SW 1271 (cell line): ENCODE measurements at regions not wholly inside any gene's neighbourhood (a gene's known extent, or its start where the extent isn't known, plus 50 kb on each side); places are given as distances from the start of the nearest gene placed in this dataset.
"Not testable (repeated sequence)": the region's sequence is repeated elsewhere in the genome, so short reads cannot be mapped to it uniquely, and the experiment has no call there.

Source experiments
- DNase-seq, 2 experiments: peaks; one replicate each; lab custom pipeline; 2025; lab: John Stamatoyannopoulos, UW

DNA sequence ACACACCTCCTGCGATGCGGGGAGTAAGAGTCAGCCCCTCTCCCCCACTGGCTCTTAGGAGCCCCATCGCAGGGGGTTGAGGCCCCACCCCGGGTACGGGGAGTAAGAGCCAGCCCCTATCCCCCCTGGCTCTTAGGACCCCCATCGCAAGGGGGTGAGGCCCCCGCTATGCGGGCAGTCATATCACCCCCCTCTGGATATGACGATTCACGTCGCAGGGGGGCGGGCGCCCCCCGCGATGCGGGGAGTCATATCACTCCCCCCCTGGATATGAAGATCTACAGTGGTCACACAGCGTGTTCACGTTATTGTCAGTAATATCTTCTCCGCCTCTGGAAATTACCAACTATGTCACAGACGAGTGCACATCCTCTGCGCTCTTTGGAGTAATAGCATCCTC is 61.1 kb downstream of the DEFB131A start:
- DNase-seq, result not testable (repeated sequence)

DNA sequence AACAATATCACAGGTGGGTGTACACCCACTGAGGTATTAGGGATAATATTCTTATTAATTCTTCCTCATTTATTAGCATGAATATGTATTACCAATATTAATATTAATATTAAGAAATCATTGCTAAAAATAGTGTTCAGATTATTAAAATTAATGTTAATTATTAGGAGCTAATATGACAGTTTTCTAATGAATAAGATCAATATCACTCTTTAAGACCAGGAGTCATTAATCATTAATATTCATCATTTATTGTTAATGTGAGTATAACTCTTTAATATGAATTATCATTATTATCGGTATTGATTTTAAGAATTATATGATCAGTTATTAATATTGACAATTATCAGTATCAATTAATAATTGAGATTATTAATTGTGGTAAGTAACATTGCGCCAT is 62.5 kb downstream of the DEFB131A start:
- DNase-seq, result not testable (repeated sequence)

DNA sequence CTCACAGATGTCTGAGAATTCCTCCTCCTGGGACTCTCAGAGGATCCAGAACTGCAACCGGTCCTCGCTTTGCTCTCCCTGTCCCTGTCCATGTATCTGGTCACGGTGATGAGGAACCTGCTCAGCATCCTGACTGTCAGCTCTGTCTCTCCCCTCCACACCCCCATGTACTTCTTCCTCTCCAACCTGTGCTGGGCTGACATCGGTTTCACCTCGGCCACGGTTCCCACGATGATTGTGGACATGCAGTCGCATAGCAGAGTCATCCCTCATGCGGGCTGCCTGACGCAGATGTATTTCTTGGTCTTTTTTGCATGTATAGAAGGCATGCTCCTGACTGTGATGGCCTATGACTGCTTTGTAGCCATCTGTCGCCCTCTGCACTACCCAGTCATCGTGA is 68.7 kb downstream of the DEFB131A start:
- not testable (repeated sequence) for DNase-seq

DNA sequence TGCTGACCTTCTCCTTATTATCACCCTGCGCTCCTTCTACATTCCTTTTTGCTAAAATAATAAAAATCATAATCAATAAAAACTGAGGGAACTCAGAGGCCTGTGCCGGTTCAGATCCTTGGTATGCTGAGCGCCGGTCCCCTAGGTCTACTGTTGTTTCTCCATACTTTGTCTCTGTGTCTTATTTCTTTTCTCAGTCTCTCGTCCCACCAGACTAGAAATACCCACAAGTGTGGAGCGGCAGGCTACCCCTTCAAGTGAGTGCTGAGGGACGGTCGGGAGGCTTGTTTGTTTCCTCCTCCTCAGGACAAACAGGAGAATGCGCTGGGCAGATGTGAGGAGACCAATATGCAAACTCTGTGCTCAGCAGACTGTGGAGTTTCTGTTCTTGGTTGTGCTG is 75.4 kb downstream of the DEFB131A start:
- not testable (repeated sequence) for DNase-seq

DNA sequence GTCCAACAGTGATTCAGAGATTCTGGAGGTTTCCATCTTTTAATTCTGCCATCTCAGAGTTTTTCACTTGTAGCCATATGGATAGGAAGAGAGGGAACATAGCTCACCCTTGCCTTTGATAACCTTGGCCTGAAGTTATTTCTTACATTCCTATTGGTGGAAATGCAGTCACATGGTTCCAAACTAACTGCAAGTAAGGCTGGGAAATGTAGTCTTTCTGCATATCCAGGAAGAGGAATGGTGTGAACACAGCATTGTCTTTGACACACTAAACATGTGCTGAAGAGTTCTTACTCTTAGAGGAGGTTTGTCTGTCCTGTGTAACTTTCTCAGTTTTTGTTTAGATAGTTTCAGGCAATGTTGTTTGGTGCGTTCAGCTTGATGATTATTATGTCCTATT is 78.7 kb downstream of the DEFB131A start:
- not testable (repeated sequence) for DNase-seq

DNA sequence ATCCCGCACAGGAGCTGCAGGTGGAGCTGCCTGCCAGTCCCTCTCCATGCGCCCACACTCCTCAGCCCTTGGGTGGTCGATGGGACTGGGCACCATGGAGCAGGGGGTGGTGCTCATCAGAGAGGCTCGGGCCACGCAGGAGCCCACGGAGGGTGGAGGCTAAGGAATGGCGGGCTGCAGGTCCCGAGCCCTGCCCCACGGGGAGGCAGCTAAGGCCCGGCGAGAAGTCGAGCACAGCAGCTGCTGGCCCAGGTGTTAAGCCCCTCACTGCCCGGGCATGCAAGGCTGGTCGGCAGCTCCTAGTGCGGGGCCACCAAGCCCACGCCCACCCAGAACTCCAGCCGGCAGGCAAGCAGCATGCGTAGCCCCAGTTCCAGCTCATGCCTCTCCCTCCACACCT is 80.2 kb downstream of the DEFB131A start:
- not testable (repeated sequence) for DNase-seq

DNA sequence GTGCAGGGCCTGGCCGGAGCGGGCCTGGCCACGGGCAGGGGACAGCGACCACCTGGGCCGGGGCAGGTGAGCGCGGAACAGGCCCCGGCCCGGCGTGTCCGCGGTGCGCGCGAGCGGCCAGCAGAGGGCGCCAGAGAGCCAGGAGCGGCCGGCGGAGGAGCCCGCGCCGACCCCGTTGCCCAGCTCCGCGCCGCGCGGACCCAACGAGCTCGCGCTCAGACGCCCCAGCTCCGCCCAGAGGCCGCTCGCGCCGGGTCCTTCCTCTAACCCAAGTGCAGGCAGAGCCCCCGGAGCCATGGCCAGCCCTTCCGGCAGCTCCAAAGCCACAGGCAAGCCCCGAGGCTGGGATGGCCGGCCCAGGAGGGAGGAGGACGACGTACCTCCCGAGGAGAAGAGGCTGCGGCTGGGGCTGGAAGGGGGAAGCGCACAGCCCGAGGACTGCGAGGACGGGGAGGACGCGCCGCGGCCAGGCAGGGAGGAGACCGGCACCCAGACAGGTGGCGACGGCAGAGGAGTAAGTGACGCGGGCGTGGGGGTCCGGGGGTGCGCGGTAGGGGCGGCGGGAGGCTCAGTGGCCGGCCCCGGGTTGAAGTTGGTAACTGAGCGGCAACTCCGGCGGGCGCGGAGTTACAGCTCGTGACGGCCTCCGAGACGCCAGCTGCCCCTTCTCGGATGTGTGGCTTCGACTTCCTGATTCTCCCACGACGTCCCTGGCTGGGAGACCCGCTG is 88.1 kb downstream of the DEFB131A start:
- peak; percentile 6 to 27 for DNase-seq

DNA sequence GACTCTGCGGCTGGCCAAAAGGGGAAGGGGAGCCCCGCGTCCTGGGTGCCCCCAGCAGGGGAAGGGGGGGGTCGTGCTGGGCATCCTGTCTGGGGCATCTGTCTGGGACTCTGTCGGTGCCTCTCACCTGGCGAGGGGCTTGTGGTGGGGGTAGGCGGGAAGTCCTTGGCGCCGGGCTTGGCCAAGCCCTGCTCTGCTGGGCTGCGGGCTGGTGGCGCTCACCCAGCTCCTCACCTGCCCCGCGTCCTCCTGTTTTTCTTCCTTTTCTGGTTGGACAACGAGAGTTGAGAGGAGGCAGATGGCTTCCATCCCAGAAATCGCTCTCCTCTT is 88.6 kb downstream of the DEFB131A start:
- not testable (repeated sequence) for DNase-seq

DNA sequence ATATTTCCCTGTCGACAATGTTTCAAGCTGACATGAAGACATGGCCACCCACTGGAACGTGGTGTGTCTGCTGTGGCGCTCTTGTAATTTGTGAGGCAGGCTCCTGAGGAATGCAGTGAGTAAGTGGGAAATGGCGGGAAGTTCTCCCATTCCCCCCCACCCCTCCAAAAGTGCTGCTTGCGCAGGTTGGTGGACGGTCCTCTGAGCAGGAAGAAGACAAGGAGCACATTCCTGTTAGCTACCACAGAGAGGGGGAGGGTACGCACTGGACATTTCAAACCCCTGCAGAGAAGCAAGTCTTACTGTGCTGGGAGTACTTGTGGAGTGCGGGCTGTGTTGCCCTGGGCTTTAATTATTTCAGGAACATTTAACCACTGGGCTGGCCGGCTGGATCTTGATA is 92.9 kb downstream of the DEFB131A start:
- DNase-seq, result not testable (repeated sequence)

DNA sequence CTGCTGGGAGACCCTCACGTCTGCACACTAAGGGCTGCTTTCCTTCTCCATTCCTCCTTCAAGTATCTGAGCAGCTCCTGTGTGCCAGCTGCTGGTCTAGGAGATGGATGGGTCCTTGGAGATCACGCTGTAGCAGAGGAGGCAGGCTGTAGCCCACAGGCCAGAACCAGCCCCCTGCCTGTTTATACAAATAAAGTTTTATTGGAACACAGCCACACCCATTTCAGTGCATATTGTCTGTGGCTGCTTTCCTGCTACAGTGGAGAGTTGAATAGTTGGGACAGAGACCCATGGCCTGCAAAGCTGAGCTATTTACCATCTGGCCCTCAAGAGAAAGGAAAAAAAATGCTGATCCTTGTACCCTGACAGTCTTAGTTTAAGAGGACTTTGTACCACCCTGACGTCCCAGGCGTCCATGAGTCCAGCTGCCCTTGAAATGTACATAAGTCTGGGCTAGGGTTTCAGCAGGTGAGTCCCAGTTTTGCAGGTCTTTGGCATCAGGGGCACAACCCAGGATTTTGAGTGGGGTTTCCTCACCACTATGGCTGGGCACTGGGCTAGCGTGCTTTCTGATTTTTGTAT is 95.8 kb downstream of the DEFB131A start:
- not testable (repeated sequence) for DNase-seq

DNA sequence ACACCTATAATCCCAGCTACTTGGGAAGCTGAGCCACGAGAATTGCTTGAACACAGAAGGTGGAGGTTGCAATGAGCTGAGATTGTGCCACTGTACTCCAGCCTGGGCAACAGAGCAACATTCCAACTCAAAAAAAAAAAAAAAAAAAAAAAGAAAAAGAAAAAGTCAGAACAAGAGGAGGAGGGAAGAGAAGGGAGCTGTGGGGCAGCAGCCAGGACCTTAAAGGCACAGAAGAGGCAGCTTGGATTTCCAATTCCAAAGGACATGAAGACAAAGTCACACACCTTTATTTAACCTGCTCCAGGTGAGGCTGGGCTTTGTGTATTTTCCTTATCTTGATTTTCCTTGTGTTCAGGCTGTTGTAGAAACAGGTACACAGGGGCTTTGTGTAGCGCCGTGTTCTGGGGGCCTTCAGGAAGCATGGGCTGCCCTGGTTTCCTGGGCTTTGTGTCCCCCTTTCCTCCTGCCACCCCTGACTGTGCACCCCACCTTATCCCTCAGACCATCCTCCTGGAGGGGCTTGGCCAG is 97.2 kb downstream of the DEFB131A start:
- not testable (repeated sequence) for DNase-seq

DNA sequence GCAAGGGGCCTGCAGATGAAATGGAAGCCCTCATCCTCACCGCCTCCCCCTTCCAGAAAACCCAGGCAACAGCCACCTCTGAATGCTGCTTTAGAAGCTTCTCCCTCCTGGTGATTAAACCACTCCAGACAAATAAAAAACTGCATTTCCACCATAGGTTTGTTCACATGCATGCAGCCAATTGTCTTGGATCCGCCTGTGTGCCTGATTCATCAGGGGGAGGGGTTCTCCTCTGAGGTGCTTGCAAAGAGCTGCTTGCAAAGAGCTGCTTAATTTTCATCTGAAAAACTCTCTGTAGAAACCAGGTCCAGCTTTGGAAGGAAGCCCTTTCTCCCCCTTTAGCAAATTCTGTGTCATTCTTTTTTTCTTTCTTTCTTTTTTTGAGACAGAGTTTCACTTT is 100.6 kb downstream of the DEFB131A start:
- DNase-seq, result not testable (repeated sequence)

DNA sequence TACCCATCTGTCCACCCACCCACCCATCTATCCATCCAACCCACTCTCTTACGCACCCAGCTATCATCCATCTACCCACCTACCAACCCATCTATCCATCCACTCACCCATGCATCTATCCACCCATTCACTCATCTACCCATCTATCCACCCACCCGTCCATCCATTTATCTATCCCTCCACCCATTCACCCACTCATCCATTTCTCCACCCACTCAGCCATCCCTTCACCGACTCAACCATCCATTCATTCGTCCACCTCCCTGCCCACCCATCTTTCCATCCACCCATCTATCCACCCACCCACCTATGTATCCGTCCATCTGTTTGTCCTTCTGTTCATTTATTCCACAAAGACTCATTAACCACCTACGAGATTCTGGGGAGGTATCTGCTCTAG is 103.3 kb downstream of the DEFB131A start:
- DNase-seq, result not testable (repeated sequence)

DNA sequence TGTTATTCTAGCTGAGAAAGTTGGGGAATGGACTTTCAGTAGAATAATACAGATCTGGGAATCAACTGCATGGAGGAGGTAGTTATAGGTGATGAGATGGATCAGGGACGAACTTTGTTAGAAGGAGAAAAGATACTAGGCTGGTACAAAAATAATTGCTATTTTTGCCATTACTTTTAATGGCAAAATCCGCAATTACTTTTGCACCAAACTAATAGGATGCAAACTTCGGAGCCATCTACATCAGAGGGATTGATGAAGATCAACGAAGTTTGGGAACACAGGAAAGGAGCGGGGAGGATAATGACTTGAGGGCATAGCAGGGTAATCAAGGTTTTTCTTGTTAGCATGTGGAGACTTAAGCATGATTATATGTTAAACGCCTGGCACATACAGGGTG is 111.9 kb downstream of the DEFB131A start:
- not testable (repeated sequence) for DNase-seq

DNA sequence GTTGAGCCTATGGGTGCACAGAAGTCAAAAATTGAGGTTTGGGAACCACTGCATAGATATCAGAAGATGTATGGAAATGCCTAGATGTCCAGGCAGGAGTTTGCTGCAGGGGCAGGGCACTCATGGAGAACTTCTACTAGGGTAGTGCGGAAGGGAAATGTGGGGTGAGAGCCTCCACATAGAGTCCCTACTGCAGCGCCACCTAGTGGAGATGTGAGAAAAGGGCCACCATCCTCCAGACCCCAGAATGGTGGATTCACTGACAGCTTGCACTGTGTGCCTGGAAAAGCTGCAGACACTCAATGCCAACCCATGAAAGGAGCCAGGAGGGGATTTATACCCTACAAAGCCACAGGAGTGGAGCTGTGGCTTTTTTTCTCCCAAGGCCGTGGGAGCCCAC is 133.7 kb downstream of the DEFB131A start:
- DNase-seq, result not testable (repeated sequence)

DNA sequence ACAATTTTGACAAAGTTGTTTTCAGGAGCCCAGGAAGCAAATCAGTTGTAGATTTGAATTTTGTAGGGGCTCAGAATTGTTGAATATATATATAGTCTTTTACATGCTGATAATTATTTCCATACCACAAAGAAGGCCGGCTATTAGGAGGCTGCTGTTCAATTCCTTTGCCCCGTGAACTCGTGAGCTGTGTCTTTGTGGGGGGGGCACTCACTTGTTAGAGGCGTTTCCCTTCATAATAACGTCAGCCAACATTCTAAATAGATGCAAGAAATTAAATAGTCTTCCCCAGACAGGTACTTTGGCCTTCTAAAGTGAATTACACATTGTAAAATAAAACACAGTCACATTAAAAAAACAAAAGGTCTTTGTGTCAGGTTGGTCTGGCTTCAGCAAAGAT is 138.7 kb downstream of the DEFB131A start:
- DNase-seq, result not testable (repeated sequence)

DNA sequence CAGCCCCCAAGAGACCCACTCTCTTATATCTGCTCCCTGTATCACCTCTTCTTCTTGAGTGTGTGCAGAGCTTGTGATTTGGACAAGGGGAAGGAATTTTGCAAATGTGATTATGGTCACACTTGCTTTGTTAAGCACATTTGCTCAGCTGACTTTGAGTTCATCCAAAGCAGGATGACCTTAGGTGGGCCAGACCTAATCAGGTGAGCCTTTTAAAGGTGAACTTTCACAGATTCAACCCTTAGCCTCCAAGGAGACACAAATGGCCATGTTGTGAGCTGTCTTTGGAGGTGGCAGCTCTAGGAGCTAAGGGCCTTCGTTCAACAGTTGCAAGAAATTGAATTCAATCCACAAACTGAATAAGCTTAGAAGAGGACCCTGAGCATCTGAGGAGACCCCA is 147.8 kb downstream of the DEFB131A start:
- DNase-seq, result no peak

DNA sequence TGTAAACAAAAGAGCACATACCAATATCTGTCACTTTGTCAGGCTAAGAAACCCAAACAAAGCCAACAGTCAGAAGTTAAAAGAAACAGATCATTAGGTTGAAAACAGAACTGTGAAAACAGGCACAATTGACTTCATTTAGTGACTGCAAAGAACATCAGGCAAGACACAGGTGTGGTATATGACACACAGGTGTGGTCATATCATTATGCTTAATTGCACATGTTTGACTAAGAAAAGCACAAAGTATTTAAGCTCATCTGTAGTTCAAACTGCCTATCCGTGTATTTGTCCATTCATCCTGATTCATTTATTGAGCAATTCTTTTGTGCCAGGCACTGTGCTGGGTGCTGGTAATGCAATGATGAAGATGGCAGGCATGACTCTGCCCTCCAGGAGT is 150.7 kb downstream of the DEFB131A start:
- DNase-seq, result no peak

DNA sequence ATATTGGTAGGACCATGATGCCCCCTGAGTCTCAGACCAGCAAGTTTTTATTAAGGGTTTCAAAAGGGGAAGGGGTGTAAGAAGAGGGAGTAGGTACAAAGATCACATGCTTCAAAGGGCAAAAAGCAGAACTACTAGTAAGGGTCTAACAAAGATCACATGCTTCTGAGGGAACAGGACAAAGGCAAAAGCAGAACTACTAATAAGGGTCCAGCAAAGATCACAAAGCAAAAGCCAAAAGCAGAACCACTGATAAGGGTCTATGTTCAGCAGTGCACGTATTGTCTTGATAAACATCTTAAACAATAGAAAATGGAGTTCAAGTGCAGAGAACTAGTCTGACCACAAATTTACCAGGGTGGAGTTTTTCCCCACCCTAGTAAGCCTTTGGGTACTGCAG is 151.3 kb downstream of the DEFB131A start:
- not testable (repeated sequence) for DNase-seq

DNA sequence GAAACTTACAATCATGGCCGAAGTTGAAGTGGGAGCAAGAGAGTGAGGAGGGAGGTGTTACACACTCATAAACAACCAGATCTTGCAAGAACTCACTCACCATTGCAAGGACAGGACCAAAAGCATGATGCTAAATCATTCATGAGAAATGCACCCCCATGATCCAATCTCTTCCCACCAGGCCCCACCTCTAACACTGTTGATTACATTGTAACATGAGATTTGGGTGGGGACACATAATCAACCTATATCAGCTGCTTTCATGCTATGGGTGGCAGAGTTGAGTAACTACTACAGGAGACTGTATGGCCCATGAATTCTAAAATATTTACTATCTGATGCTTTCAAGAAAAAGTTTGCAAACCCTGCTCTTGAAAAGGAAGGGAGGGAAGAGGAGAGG is 155.1 kb downstream of the DEFB131A start:
- no peak for DNase-seq

DNA sequence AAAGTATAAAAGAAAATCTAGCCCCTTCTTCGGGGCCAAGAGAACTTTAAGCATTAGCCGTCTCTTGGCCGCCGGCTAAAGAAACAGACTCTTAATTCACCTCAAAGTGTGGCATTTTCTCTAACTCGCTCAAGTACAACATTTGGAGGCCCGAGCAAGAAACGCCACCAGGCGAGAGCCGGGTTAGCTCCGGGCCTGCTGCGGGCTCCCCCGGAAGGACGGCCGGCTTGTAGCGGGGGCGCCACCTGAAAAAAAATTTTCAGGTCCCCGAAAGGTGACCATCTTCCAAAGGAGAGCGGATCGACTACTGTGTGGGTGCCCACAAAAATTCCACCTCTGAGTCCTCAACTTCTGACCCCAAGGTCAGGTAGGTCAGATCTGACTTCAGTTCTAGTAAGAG is 156.0 kb downstream of the DEFB131A start:
- no peak for DNase-seq

DNA sequence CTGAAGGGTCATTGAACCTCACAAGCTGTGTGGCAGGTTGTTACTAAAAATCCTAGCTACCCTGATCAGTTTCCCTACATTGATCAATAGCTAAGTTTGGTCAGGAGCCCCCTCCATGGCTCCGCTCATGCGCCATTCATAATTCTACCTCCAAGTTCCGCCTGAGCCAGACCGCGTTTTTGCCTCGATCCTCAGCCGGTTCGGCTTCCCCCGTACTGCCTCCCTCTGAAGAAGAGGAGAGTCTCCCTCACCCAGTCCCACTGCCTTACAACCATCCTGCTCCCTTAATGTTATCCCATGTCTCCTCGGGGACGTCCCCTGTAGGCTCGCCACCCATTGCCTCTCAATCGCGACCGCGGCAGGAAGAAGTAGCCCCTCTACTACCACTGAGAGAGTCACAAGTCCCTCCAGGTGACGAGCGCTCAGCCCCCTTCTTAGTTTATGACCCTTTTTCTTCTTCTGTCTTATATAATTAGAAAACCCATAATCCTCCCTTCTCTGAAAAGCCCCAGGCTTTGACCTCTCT is 158.2 kb downstream of the DEFB131A start:
- no peak for DNase-seq
